Left lung (tissue), 4 donors: ENCODE measurements at regions not wholly inside any gene's neighbourhood (a gene's known extent, or its start where the extent isn't known, plus 50 kb on each side); places are given as distances from the start of the nearest gene placed in this dataset.
"Not testable (repeated sequence)": the region's sequence is repeated elsewhere in the genome, so short reads cannot be mapped to it uniquely, and the experiment has no call there.

Source experiments
- ATAC-seq: fragments of 200-7000 bp; cut with Tn5 transposase; one replicate; pipeline ENCODE4 v1.9.1; 2020; ENCODE audit warnings: moderate library complexity
- DNase-seq, 4 donors: peaks; one replicate each; pipeline ENCODE4 v3.0.0-alpha.2; 2013 to 2020
- H3K27ac ChIP-seq, 2 donors: fragments of 200-600 bp; sonication (generic) in 1 of 2; one replicate each; pipeline versions ENCODE4 v1.5.0 to v1.8.0; 2020 to 2021
- H3K27me3 ChIP-seq, 2 donors: fragments of 200-600 bp; sonication (generic) in 1 of 2; one replicate each; pipeline versions ENCODE4 v1.5.0 to v1.8.0; 2020 to 2021
- H3K36me3 ChIP-seq, 2 donors: fragments of 200-600 bp; sonication (generic) in 1 of 2; one replicate each; pipeline versions ENCODE4 v1.5.0 to v1.8.0; 2020 to 2021
- H3K4me1 ChIP-seq, 2 donors: fragments of 200-600 bp; one replicate each; pipeline ENCODE4 v1.8.0; 2021
- H3K4me3 ChIP-seq, 2 donors: fragments of 200-600 bp; sonication (generic) in 1 of 2; one replicate each; pipeline versions ENCODE4 v1.5.0 to v1.8.0; 2020 to 2021; ENCODE audit warnings: mild to moderate bottlenecking in 1 of 2
- H3K9me3 ChIP-seq, 2 donors: fragments of 200-600 bp; sonication (generic) in 1 of 2; one replicate each; pipeline versions ENCODE4 v1.5.0 to v1.8.0; 2020 to 2021
- intact Hi-C, 2 donors: fragments of 100-400 bp; cut with DNase I; formaldehyde crosslinking; loops; one replicate each; pipeline versions ENCODE4 v1.11.2 to v1.14.2; 2022
- donor health status: DM: no; HTN: yes; CAD: no.
- donor health status: DM: no; HTN: no; CAD: no.

DNA sequence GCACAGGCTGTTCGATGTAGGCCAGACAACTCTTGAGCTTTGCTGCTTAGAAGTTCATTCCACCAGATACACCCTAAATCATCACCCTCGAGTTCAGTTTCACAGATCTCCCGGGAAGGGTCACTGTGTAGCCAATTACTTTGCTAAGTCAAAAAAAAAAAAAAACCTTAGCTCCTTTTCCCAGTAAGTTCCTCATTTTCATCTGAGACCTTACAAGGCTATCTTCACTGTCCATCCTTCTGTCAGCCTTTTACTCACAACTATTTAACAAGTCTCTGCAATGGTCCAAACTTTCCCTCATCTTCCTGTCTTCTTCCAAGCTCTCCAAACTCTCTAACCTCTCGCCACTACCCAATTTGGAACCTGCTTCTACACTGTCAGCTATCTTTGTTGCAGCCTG lies 615.9 kb upstream of the DEFB115 start:
- H3K27me3 ChIP-seq, ATAC-seq, DNase-seq, H3K4me1 ChIP-seq, H3K4me3 ChIP-seq, H3K27ac ChIP-seq, intact Hi-C loops, H3K9me3 ChIP-seq, H3K36me3 ChIP-seq: not testable (repeated sequence)

DNA sequence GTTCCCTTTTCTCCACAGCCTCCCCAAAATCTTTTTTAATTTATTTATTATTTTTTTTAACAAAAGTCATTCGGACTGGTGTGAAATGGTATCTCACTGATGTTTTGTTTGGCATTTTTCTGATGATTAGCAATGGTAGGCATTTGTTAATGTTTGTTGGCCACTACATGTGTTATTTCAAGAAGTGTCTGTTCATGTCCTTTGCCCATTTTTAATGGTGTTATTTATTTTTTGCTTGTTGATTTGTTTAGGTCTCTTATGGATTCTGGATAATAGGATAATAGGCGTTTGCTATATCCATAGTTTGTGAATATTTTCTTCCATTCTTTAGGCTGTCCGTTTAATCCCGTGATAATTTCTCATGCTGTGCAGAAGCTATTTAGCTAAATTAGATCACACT lies 596.5 kb upstream of the DEFB115 start:
- H3K4me3 ChIP-seq, ATAC-seq, H3K4me1 ChIP-seq: not testable (repeated sequence)

DNA sequence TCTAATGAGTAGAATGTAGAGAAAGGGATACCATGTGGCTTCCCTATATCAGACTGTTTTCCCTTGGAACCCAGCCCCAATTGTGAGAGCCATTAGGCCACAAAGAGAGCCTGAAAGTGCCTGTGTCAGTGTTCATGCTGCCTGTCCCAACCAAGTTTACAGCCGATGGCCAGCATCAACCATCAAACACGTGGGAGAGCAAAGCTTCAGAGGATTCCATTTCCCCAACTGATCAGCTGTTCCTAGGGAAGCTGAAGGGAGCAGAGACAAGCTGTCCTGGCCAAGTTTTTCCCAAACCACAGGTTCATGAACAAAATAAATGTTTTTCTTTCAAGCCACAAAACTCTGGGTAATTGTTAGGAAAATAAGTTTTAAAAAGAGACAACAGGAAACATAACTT lies 589.0 kb upstream of the DEFB115 start:
- H3K9me3 ChIP-seq, intact Hi-C loops, H3K4me3 ChIP-seq, H3K27ac ChIP-seq, H3K36me3 ChIP-seq, H3K4me1 ChIP-seq, H3K27me3 ChIP-seq, DNase-seq, ATAC-seq: not testable (repeated sequence)

More for the DNA sequence above, 596.5 kb upstream of the DEFB115 start:
- H3K27ac ChIP-seq, H3K27me3 ChIP-seq, DNase-seq, H3K36me3 ChIP-seq, intact Hi-C loops: not testable (repeated sequence)
- H3K9me3 ChIP-seq = peaks cover 0 to 13% of the 10 kb centered on the region in 2 donors

DNA sequence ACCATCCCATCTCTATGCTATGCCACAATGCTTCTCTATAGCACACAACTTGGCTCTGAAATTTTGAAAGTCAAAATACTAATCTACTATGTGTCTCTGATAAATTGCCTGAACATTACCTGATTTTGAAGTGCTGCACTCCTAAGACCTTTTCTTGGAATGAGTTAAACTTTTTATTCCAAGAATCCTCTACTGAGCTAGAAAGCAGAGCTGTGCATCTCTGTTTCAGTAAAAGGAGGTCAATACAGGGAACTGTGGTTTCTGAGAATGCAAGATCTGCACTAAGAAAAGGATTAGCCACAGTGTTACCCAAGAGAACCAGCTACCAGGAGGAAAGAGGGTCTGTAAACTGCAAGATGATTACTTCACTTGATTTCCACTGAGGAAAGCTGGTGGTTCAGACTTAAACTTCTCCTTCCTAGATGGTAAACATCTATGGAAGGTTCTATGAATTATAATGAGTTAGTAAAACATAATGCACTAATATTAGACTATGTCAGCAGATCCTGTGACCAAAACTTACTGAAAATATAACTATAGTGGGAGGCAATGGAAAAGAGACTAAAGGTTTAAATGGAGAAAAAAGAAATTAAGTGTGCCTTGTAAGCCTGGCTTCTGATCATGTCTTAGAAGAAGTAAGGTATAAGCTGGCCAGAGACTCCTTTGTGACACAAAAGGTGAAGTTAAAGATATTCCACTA lies 588.0 kb upstream of the DEFB115 start:
- H3K9me3 ChIP-seq, H3K27ac ChIP-seq, H3K4me3 ChIP-seq, H3K4me1 ChIP-seq, intact Hi-C loops, ATAC-seq, H3K27me3 ChIP-seq, DNase-seq, H3K36me3 ChIP-seq: not testable (repeated sequence)

DNA sequence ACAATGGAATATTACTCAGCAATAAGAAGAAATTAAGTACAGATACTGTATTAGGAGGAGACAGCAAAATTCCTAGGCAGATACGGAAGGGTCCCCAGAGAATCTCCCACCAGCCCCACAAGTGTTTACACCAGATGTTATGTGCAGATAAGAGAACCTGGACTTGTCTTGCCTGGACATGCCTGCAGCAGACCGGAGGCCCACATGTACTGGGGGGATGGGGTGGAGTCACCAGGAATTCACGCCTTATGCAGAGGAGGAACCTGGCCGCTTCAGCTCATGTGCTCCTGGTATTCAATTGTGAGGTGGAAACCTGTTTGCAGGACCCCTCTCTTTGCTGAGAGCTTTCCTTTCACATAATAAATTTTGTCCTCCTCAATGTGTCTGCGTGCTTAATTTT lies 586.3 kb upstream of the DEFB115 start:
- H3K36me3 ChIP-seq, H3K27me3 ChIP-seq, H3K4me3 ChIP-seq, H3K9me3 ChIP-seq, H3K27ac ChIP-seq, DNase-seq, H3K4me1 ChIP-seq, ATAC-seq, intact Hi-C loops: not testable (repeated sequence)

DNA sequence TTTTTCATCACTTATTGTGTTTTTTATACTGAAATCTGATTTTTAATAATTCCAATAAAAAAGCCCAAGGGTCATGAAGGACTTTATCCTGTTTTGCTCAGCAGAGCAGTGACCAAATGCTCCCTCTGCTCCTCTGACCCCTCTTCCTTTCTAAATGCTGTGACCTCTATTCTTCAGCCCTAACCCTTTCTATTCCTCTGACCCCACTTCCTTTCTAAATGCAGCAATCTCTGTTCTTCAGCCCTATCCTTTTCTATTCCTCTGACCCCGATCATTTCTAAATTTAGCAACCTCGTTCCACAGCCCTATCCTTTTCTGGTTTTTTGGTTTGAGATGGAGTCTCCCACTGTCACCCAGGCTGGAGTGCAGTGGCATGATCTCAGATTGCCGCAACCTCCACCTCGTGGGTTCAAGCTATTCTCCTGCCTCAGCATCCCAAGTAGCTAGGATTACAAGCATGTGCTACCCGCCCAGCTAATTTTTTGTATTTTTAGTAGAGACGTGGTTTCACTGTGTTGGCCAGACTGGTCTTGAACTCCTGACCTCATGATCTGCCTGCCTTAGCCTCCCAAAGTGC lies 581.4 kb upstream of the DEFB115 start:
- H3K36me3 ChIP-seq, H3K27me3 ChIP-seq, ATAC-seq, H3K4me1 ChIP-seq, intact Hi-C loops, H3K9me3 ChIP-seq, DNase-seq, H3K27ac ChIP-seq, H3K4me3 ChIP-seq: not testable (repeated sequence)

DNA sequence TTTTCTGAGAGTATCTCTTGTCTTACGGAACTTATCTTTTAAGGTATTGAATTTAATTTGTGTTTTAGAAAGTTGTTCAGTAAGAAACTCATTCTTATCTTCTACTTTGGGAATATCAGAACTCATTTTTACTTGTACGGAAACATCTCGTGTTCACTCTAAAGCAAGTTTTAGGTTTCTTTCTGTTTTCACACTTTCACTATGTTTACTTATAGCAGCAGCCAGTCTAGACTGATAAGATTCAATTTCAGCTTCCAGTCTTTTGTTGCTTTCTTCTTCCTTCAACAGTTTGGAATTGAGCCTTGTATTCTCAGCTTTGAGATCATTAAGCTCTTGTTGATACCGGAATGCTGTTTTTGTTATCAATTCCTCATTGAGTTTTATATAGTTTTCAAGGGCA lies 575.2 kb upstream of the DEFB115 start:
- H3K36me3 ChIP-seq, H3K4me3 ChIP-seq, H3K27me3 ChIP-seq, ATAC-seq, DNase-seq, H3K27ac ChIP-seq, H3K9me3 ChIP-seq, H3K4me1 ChIP-seq, intact Hi-C loops: not testable (repeated sequence)

DNA sequence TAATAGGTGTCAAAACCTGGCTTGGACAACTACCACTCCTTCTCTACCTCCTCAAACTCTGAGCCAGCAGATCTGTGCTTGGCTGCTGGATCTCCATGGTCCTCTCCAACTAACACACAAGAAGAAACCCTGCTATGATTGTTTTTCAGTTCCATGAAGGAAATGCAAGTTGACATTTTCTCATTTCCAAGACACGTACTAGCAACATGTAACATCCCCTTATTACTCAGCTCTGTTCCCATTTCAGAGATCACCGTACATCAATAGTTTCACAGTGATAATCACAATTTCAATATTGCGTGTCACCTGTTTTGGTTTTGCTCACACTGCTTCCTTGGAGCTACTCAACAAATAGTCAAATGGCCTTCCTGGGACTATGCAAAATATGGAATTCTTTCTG lies 544.6 kb upstream of the DEFB115 start:
- H3K9me3 ChIP-seq, H3K4me3 ChIP-seq, H3K27me3 ChIP-seq, ATAC-seq, DNase-seq, intact Hi-C loops, H3K4me1 ChIP-seq, H3K36me3 ChIP-seq, H3K27ac ChIP-seq: not testable (repeated sequence)

DNA sequence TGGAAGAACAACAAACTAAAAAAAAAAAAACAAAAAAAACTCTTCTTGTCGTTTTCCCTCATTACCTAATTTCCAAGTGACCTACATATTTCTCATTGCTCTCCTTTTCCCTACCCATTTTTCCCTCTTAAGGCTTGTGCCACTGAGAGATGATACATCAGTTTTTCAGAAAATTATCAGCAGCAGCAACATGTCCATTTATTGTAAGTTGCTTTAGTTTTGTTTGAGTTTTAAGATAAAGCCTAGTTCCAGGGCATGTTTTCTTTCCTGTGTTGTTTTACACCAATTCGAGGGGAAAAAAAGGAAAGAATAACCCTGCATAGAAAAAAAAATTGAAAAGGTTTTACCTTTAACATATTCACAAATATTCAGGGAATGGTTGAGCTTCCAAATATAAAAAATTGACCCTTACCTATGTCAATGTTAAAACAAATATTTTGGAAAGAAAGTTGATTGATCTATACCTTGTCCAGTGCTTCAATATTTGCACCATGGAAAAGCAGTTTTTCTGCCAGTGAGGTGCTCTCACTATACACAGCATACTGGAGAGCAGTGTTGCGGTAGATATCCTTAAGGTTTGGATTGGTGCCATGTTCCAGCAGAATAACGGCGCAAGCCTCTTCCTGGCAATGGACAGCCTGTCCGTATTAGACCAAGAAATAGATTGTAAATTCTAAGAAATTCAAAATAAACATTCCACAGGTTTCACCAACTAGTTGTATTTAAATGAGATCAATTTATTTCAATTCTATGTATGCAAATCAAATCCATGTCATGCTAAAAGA lies 537.9 kb upstream of the DEFB115 start:
- H3K27ac ChIP-seq, H3K9me3 ChIP-seq, H3K4me3 ChIP-seq, H3K36me3 ChIP-seq, intact Hi-C loops, H3K4me1 ChIP-seq, ATAC-seq, DNase-seq: not testable (repeated sequence)
- H3K27me3 ChIP-seq = peaks cover 0 to 19% of the 10 kb centered on the region in 2 donors

DNA sequence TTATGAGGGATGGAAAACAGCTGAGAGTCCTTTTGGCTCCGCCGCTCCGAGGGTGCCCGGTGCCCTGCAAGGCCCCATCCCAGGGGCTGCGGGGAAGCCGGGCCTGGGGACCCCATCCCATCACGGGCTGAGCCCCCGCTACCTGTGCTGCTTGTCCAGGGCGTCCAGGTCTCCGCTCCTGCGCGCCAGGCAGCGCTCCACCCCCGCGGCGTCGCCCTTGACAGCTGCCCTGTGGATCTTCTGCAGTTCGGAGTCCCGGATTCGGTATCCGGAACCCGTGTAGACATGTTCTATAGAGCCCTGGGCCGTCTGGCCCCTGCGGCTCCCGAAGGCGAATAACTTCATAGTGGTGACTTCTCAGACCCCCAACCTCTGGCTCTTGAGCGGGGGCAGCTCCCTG lies 534.0 kb upstream of the DEFB115 start:
- H3K9me3 ChIP-seq, H3K4me1 ChIP-seq, ATAC-seq, intact Hi-C loops, H3K27ac ChIP-seq, H3K36me3 ChIP-seq: not testable (repeated sequence)
- DNase-seq = peak in 1 of 4 donors; percentile 63
- Histone ChIP-seq H3K27me3 (peaks cover 0 to 28% of the 10 kb centered on the region in 2 donors), H3K4me3 (peak overlapping the region in 1 of 2 donors; percentile 38)

DNA sequence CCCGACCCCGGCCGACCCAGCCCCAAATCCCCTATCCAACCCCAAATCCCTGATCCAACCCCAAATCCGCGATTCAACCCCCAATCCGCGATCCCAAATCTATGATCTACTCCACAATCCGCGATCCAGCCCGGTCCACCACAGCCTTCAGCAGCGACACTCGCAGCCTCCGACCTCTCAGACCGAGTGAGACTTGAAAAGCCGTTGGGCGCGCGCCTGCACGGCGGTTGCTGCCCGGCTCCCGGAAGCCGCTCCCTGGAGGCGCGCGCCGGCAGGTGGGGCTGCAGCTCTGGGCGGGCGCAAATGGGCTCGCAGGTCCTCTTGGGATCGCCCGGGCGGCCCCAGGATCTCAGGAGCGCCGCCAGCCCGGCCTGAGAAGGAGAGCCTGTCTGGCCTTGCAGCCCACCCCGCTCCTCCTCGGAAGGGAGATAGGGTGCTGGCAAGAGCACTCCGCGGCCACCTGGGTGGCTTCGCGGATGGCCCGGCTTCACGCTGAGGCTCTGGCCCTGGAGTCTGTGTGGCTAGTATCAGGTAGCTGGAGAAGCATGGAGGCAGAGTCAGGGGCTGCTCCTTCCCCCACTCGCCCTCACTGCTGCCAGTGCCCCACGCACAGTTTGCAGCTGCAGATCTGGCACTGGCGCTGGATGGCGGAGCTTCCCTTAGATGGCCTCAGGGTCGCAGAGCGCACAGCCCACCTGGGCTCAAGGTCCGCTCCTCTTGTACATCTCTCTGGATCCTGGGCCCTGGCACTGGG lies 533.4 kb upstream of the DEFB115 start:
- H3K36me3 ChIP-seq, intact Hi-C loops, H3K9me3 ChIP-seq, H3K27ac ChIP-seq, ATAC-seq, H3K4me1 ChIP-seq: not testable (repeated sequence)
- H3K4me3 ChIP-seq = peak overlapping the region in 1 of 2 donors; percentile 38
- peak in 3 of 4 donors; percentile 35 to 92 (median 43) for DNase-seq
- H3K27me3 ChIP-seq = peaks cover 0 to 28% of the 10 kb centered on the region in 2 donors

DNA sequence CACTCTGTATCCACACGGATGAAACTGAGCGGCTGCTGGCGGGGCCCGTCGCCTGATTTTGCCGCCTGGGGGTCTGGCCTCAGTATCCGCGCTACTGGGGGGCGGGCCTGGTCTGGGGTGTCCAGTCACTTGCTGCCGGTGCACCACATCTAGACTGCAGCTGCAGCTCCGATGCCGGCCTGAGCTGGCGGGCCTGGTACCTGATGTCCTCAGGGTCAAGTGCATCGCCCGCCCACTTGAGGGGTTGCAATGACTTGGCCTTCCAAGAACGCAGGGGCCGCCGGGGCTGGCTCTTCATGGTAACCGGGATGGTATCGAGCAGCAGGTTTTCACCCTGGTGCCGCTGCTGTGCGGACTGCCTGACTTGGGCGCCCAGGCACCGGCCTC lies 532.8 kb upstream of the DEFB115 start:
- peak overlapping the region in 1 of 2 donors; percentile 38 for H3K4me3 ChIP-seq
- peak in 1 of 4 donors; percentile 80 for DNase-seq

DNA sequence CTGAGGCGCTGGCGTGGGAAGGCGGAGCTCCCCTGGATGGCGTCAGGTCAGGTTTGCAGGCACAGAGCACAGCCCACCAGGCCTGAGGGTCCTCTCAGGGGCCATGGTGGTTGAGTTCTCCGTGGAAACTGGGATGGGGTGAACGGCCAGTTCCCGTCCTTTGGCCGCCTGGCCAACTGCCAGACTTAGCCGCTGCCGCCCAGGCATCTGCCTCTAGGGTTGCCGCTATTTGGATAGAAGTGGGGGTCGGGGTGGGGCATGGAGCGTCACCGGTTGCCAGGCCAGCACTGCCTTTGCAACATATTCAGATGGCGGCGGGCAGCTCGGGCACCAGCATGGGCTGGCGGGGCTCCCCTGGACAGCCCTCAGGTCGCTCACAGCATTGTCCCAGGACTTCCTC lies 532.3 kb upstream of the DEFB115 start:
- H3K9me3 ChIP-seq, ATAC-seq, H3K4me1 ChIP-seq, intact Hi-C loops, H3K27ac ChIP-seq, H3K36me3 ChIP-seq: not testable (repeated sequence)
- H3K27me3 ChIP-seq = peaks cover 0 to 28% of the 10 kb centered on the region in 2 donors
- peak in 1 of 4 donors; percentile 65 for DNase-seq
- H3K4me3 ChIP-seq = peak overlapping the region in 1 of 2 donors; percentile 38

More for the DNA sequence above, 532.8 kb upstream of the DEFB115 start:
- H3K4me1 ChIP-seq, intact Hi-C loops, H3K27ac ChIP-seq, ATAC-seq, H3K9me3 ChIP-seq, H3K36me3 ChIP-seq: not testable (repeated sequence)
- peaks cover 0 to 28% of the 10 kb centered on the region in 2 donors for H3K27me3 ChIP-seq
